Astrocyte (in vitro differentiated cells and primary cell): ENCODE measurements at regions not wholly inside any gene's neighbourhood (a gene's known extent, or its start where the extent isn't known, plus 50 kb on each side); places are given as distances from the start of the nearest gene placed in this dataset.

Experiments used
- CTCF ChIP-seq: IDR thresholded peaks from 2 replicates; pipeline ENCODE4 v1.5.1; 2011; ENCODE audit warnings: low read depth, mild to moderate bottlenecking, inconsistent platforms, low read length, moderate library complexity; ENCODE audit not compliant: insufficient read depth
- EZH2 ChIP-seq: IDR thresholded peaks from 2 replicates; pipeline ENCODE4 v1.6.1; 2012; ENCODE audit warnings: mild to moderate bottlenecking, low read length, inconsistent platforms; ENCODE audit not compliant: insufficient read depth

GRCh38 chr12:78371284-78371683, 493.3 kb upstream of the SYT1 start:
- no peak for TF ChIP-seq CTCF
- no peak for TF ChIP-seq EZH2
